ENCODE measurements at regions not wholly inside any gene's neighbourhood (a gene's known extent, or its start where the extent isn't known, plus 50 kb on each side); places are given as distances from the start of the nearest gene placed in this dataset.

GRCh38 chr1:55690366-55690765, 475.2 kb upstream of the USP24 start:
- TF ChIP-seq, protein P1, sequence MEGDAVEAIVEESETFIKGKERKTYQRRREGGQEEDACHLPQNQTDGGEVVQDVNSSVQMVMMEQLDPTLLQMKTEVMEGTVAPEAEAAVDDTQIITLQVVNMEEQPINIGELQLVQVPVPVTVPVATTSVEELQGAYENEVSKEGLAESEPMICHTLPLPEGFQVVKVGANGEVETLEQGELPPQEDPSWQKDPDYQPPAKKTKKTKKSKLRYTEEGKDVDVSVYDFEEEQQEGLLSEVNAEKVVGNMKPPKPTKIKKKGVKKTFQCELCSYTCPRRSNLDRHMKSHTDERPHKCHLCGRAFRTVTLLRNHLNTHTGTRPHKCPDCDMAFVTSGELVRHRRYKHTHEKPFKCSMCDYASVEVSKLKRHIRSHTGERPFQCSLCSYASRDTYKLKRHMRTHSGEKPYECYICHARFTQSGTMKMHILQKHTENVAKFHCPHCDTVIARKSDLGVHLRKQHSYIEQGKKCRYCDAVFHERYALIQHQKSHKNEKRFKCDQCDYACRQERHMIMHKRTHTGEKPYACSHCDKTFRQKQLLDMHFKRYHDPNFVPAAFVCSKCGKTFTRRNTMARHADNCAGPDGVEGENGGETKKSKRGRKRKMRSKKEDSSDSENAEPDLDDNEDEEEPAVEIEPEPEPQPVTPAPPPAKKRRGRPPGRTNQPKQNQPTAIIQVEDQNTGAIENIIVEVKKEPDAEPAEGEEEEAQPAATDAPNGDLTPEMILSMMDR (conservative IDR thresholded peaks at IDR 0.05), result no peak
- Histone ChIP-seq H2BK20ac (ENCODE audit: low read depth, low read length, poor library complexity, severe bottlenecking) (no peak overlapping the region), H2BK12ac (ENCODE audit: insufficient read length, low read depth, low read length) (no peak overlapping the region), H4K91ac (ENCODE audit: insufficient read length, low read depth, low read length) (no peak overlapping the region), H3K9me3 (ENCODE audit: control insufficient read depth, low read depth, low read length) (no peaks in the 10 kb centered on the region), H2AFZ (ENCODE audit: low read length) (no peak overlapping the region), H3K4me2 (ENCODE audit: insufficient read depth, insufficient read length, low read length) (no peak overlapping the region), H3T11ph (ENCODE audit: low read length) (no peak overlapping the region), H4K20me1 (ENCODE audit: control insufficient read depth, insufficient read depth, insufficient read length) (no peaks in the 10 kb centered on the region), H3K27ac (ENCODE audit: insufficient read length, low read depth, low read length) (no peak overlapping the region), H3K14ac (ENCODE audit: insufficient read depth, low read length) (no peak overlapping the region), H2BK120ac (ENCODE audit: low read depth, low read length, poor library complexity, severe bottlenecking) (no peak overlapping the region), H3K4ac (ENCODE audit: low read depth, low read length) (no peak overlapping the region), H4K5ac (ENCODE audit: insufficient read length, low read depth, low read length) (no peak overlapping the region), H3K79me1 (ENCODE audit: insufficient read depth, low read depth, low read length, poor library complexity, severe bottlenecking) (no peaks in the 10 kb centered on the region), H2BK15ac (ENCODE audit: low read depth, low read length) (no peak overlapping the region), H3K27me3 (ENCODE audit: insufficient read depth, low read length) (no peaks in the 10 kb centered on the region), H3K9ac (ENCODE audit: extremely low read depth, insufficient read length, low read length) (no peak overlapping the region), H2BK5ac (ENCODE audit: insufficient read length, low read length) (no peak overlapping the region), H3K56ac (ENCODE audit: insufficient read length, low read depth, low read length) (no peak overlapping the region), H3K18ac (ENCODE audit: insufficient read length, low read depth, low read length) (no peak overlapping the region), H4K8ac (replicated peaks; ENCODE audit: insufficient read length, low read depth, low read length) (no peak overlapping the region), H3K23me2 (ENCODE audit: insufficient read length, low read depth, low read length, poor library complexity, severe bottlenecking) (no peaks in the 10 kb centered on the region), H3K23ac (ENCODE audit: insufficient read length, low read depth, low read length) (no peak overlapping the region), H3K4me1 (ENCODE audit: insufficient read depth, low read length) (no peaks in the 10 kb centered on the region), H2AK5ac (ENCODE audit: insufficient read length, low read length) (no peak overlapping the region), H3K79me2 (ENCODE audit: insufficient read depth, low read length) (no peaks in the 10 kb centered on the region)
- H3K36me3 Mint-ChIP-seq (ENCODE audit: insufficient read depth in 1 of 3, low read depth in 3 of 3), result no peaks in the 10 kb centered on the region
- H3K27ac Mint-ChIP-seq, result no peak overlapping the region
- no CpG with 5 or more reads among the region's 4 CpGs for WGBS (ENCODE audit: extremely low coverage, insufficient read length, low lambda C conversion rate)
- DNase-seq, result no peak
- no peaks in the 10 kb centered on the region for H3K9me3 Mint-ChIP-seq
- no peak overlapping the region for H3K4me3 Mint-ChIP-seq
- peaks cover 3 to 4% of the 10 kb centered on the region in 2 experiments; a peak in 3 of 4 replicates for H3K4me1 Mint-ChIP-seq
- no peaks in the 10 kb centered on the region for H3K27me3 Mint-ChIP-seq (ENCODE audit: low read depth)

Measured in H9 (cell line).